GM19468 (cell line): ENCODE measurements at regions not wholly inside any gene's neighbourhood (a gene's known extent, or its start where the extent isn't known, plus 50 kb on each side); places are given as distances from the start of the nearest gene placed in this dataset.
"Not testable (repeated sequence)": the region's sequence is repeated elsewhere in the genome, so short reads cannot be mapped to it uniquely, and the experiment has no call there.

Source experiments
- ATAC-seq: cut with Tn5 transposase; IDR thresholded peaks from one replicate; pipeline ENCODE4 v1.9.1; 2021; ENCODE audit warnings: mild to moderate bottlenecking, moderate library complexity, moderate number of reproducible peaks; ENCODE audit not compliant: unreplicated experiment; ENCODE audit errors: extremely low read depth

DNA sequence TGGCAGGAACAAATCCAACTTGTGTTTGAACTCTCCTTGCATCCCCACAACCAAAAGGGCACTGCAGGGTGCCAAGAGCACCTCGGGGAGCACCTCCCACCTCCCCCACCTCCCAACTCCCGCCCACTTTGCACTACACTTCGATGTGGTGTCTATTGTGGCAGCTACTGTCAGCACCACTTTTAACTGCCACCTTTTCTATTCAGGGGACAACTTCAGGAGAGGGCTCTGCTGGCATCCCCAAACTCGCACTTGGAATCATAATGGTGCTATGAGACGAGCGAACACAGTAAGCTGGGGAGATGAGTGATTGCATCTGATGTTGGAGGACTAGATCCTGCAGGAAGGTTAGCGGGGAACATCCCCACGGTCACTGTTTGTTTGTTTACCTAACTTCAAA is 238.2 kb upstream of the PROX1 start:
- ATAC-seq: no peak

DNA sequence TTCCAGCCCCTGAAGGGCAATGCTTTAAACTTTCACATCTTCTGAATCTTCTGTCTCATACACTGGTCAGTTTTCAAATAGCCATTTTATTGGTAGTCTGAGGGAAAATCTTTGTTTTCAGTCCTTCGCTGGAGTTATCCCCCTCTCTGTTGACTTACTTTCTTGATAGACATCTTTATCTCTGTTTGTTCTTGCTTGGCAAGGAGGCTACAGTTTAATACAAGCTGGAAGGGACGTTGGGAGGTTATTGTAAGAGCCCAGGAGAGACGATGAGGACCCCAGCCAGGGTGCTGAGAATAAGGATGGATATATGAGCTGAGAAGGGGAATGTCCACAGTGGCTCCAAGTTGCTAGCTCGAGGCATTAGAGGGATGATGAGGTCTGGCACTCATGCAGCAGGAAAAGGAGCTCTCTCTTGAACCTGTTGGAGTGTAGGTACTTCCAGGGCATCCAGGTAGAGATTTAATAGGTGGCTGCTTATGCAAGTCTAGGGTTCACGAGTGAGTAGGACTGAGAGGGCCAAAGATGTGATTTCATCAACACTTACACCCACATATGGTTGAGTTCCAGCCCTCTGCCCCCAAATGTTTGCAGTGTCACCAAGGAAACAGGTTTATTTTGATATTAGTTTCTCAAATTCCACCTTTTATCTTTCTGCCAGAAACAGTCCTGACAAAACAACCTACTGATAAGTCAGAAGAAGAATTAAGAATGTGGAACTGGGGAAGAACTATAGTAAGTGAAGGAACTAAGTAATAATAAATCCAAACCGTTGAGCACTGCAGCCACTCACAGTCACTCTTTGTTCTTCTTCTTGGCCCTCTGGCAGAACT is 237.3 kb upstream of the PROX1 start:
- ATAC-seq: no peak

DNA sequence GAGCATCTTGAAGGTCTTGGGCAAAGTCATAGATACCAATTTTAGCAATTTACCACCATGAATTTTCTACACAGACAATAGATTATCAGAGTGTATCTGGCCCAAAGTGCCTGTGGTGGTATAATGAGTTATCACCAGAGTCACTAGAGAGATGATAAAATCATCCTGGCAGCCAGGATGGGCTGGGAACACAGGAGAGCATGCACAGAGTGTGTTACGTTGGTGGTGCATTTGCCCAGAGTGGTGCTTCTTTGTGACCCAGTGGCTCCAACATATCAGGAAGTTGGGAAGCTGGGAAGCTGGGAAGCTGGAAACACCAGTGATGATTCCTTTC is 236.7 kb upstream of the PROX1 start:
- ATAC-seq: no peak

DNA sequence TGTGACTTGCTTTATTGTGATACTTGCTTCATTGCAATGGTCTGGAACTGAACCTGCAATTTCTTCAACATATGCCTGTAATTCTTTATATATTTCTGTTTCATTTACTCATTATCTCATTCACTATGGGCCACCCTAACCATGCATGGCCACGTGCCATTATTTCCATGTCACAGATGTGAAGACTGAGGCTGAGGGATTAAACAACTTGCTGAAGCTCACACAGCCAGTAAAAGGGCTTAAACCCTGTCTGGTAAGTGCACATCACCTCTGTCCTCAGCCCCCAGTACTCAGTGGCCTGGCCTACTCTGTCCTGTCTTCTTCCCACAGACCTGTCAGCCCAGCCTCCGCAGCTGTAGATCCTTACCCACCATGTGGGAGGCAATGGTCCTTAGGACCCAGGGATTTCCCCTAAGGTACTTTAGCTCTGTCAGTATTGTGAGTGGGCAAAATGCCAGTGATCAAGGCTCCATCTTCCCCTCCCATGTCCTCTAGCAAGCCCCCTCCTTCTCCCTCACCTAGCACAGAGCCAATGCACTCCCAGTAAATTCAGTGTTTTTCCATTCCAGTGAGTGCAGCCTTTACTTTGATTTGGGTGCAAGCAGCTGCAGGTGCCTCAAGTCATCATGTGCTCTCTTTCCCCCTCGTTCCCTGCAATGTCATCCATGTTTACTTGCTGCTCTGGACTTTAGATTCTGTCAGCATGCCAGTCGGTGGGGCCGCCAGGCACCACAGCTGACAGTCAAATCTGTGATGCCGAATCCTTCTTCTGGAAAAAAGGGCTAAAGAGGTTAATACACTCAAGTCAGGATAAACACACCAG is 228.2 kb upstream of the PROX1 start:
- ATAC-seq: no peak

DNA sequence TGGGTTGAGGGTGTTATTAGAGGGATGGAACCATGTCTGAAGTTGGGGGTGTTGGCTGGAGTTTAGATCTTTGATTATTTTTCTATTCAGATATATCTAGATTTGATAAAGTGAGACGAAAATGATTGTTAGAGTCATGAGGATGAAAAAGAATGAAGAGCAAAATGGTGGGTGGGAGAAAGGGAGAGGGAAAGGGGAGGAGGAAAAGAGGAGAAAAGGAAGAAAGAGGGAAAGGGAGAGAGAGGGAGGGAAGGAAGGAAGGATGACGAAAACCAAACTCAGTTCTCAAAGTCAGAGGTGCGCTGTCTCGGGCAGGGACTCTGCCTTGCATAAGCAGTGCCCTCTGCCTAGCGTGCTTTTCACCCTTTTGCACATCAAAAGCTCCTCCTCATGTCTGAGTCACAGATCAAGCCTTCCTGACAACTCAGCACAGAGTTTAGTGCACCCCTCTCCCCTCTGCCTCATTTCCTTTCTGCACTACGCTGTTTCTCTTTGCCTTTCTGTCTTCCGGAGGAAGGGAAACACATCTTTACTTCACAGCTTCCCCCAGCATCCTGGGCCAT is 225.8 kb upstream of the PROX1 start:
- no peak for ATAC-seq

DNA sequence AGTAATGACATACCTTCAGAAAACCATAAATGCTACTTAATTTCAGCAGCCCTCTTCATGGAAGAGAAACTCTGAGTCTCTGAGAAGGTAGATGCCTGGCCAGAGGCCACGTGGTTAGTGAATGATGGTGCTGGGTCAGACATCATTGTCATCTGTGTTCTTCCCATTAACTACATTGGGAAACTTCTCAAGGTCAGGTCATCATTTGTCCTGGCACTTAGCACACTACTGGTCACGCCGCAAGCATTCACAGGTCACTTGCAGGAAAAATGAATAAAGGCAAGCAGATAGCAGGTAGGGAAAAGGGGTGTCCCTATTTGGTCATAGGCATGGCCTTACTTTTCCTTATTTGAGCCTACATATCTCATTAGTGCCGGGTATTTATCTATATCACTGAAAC is 220.1 kb upstream of the PROX1 start:
- ATAC-seq: no peak

DNA sequence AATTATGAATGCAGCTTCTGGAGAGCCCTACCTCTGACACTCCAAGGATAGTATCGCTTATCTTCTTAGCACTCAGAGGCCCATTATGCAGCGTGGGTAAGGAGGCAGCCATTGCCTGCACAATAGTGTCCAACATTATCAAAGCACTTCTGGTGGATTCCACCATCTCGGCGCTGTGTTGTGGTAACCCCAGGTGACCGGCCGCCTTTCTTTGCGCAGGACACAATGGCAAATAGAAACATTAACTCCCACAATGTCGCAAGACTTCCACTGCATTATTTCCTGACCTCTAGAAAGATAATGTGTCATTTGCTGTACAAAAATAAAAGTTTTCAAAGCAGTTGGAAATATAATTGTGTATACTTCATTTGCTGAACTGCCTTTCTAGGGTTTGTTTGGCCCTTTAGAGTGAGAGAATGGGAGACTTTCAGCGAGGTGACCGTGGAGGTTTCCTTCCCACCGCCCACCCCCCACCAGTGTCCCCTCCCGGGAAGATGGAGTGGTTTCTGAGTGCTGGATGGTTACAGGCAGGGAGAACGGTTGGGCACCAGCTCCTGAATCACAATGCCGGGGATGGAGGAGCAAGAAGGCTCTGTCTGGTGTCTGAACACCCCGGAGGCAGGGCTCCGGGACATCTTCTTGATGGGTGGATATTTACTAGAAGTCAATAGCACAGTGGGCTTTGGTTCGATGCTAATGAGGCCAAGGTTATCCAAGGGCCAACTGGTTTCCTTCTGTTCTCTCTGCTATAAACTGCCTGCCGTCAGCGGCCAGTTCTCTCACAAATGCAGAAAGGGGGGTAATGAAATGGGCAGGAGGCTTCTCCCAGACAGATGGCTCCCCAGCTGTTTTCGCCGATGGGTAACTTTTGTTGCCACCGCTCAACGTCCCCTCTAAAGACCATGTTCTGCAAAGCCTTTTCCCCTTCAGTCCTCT is 215.4 kb upstream of the PROX1 start:
- no peak for ATAC-seq

DNA sequence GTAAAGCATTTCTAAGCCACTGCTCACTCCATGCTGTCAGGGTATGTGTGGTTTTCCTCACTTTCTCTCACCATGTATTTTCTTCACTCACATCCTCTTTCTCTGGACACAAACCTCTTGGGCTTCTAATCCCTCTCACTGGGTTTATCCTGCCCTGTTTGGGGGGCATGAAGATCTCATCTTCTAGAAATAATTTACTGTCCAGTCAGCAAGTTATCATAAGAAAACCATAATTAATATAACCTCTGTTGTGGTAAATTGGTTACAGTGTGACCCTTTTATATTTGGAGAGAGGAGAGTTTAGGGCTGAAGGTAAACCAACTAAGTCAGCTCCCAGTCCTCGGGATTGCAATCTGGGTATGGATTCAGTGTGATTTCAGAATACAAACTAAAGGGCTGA is 213.8 kb upstream of the PROX1 start:
- no peak for ATAC-seq

DNA sequence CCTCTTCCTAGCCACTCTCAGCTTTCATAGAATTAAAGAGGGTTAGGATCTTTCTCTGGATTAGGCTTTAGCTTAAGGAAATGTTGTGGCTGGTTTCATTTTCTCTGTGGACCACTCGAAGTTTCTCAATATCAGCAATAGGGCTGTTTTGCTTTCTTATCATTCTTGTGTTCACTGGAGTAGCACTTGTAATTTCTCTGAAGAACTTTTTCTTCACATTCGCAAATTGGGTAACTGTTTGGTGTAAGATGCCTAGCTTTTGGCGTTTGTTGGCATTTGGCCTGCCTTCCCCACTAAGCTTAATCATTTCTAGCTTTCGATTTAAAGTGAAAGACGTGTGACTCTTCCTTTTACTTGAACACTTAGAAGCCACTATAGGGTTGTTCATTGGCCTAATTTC is 210.8 kb upstream of the PROX1 start:
- no peak for ATAC-seq

DNA sequence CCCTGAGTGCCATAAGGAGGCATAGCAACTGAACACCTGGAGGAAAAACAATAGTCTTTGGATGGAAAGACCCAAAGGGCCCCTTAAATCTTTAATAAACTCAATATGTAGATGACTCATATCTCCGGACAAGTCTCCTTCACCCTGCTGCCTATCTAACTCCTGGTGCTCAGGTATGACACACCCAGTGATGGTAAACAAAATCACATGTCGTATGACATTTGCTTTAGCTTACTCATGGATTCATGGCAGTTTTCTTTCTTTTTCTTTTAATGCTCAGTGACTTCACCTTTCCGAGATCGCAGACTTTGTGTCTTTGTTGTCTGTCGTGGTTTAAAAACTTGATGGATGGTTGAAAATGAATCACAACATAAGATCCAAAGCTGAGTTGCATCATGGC is 208.5 kb upstream of the PROX1 start:
- ATAC-seq: no peak

DNA sequence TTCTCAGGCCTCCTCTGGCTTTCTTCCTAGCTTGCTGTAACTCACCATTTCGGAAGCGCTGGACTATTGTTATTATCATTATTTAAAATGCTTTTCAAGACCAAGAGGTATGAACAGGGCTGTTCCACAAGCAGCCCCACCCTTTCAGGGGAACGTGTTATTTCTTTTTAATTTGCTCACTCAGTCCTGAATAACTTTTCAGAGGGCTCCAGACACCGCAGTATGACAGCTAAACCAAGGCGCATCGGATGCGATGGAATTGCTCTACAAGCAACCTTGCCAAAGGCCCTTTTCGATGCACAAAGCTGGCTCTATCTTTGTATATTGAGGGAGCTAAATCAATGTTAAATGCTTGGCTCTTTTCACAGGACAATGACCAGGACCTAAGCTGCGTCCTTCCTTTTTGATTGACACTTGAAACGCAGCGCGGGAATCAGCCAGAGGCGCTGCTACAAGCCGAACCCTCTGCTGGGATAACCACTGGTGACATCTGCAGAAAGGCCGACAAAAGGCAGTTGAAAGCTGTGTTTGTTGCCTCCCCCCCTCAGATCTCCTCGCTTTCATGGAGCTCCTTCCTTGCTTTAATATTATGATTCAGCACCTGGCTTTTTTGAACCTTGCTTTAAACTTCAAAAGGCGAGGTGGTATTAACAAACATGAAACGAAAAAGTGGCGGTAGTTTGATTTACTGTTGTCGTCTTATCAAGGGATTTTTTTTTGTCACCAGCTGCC is 204.7 kb upstream of the PROX1 start:
- ATAC-seq: no peak

DNA sequence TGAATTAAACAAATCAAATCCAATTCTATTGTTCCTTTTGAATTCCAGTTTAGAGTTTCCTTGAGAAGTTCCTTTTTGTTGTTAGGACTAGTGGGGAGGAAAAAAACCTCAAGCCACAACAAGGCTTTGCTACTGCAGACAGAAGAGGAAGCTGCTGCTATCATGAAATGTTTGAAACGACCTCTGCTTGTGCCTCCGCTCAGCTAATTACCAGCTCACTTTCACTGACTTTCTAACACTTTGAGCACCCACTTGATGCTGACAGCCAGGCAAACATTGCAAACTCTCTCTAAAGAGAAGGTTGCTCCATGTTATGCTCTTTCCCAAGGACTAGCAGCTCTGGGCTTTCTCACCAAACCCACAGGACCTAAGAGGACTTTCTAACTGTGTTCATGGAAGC is 203.9 kb upstream of the PROX1 start:
- ATAC-seq: no peak

DNA sequence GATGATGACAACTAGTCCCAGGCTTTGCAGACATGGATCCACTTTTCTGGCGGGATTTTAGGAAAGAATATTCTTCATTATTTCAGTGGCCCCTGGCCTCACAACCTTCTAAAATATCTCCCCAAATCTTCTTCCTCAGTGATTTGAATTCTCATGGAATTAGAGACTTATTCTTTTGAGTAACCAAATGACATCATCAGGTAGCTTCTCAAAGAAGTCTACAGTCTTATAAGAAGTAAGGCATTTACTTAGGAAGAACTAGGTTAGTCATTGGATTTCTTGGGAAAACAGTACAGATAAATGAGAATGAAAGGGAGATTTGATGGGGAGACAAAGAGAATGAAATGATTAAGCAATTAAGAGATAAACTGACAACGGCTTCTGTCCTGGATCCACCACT is 201.1 kb upstream of the PROX1 start:
- no peak for ATAC-seq

DNA sequence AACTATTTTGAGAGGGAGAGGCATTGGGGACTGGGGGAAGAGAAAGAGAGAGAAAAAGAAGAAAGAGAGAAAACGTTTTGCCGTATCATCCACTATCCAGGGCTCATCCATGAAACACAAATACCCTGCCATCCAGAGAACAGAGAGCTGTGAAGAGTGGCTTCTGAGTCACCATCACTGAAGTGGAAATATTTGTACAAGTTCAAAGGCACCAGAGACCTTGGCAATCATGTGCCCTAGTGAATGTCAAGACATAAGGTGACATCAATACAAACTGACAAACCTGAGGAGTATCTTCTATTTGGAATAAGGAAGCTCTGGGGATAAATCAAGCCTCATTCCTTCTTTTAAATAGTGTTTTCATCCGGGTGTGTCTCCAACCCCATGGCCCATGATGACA is 197.2 kb upstream of the PROX1 start:
- no peak for ATAC-seq

DNA sequence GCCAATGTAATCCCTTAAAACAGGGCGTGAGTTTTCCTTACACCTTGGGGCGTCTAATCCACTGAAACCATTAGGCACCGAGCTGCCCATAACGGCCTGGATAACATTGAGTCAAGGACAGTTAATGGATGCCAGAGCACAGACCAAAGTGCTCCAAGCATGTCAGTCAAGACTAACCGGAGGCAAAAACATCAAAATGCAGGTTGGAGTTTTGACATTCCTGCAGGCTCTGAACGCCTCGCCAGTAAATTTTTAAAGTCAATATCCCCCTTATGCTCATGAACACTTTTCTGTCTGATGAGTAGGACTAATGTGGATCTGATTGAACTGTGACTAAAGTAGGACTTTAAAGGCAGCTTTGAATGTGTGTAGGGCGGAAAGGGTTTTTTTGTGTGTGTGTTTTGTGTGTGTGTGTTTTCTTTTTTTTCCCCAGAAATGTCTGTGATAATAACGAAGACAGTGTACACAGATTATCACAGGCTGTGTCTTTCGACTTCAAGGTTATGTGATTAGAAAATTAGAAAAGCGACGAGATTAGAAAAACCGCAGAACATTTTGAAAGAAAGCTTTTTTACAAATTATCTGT is 194.2 kb upstream of the PROX1 start:
- no peak for ATAC-seq

DNA sequence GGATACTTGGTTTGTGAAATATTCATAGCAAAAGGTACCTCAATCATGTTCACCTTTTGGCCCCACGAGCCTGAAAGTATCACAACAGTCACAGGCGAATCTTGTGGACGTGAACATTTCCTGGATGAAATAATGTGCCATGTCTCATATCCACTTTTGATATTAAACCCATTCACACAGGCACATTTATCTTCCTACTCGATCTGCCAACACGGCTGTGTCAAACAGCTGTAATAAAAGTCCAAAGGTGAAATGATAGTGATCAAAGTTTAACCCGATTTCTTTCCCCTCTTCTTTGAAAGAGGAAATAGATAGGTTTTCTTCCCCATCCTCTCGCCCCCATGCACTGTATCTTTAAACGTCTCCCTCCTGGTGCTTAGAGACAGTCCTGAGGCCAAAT is 191.2 kb upstream of the PROX1 start:
- no peak for ATAC-seq

DNA sequence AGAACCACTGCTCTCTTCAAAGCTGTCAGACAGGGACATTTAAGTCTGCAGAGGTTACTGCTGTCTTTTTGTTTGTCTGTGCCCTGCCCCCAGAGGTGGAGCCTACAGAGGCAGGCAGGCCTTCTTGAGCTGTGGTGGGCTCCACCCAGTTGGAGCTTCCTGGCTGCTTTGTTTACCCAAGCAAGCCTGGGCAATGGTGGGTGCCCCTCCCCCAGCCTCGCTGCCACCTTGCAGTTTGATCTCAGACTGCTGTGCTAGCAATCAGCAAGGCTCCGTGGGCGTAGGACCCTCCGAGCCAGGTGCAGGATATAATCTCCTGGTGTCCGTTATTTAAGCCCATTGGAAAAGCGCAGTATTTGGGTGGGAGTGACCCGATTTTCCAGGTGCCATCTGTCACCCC is 179.5 kb upstream of the PROX1 start:
- not testable (repeated sequence) for ATAC-seq

DNA sequence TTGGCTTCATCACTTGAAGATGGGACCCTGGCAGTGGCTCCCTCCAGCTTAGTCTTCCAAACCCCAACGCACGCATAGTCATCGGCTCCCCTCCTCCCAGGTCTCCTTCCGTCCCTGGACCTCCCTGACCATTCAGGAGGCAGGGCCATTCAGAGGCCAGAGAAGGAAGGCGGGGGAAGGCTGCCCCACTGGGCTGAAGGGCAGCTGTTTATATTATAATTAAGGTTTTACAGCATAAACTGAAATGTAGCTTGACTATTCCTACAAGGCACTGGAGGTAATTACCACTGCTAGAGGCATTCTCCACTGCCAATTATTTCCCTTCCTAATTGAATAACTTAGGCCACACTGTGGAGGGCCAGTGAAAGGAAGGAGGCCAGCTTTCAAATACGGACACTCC is 170.6 kb upstream of the PROX1 start:
- ATAC-seq: no peak

DNA sequence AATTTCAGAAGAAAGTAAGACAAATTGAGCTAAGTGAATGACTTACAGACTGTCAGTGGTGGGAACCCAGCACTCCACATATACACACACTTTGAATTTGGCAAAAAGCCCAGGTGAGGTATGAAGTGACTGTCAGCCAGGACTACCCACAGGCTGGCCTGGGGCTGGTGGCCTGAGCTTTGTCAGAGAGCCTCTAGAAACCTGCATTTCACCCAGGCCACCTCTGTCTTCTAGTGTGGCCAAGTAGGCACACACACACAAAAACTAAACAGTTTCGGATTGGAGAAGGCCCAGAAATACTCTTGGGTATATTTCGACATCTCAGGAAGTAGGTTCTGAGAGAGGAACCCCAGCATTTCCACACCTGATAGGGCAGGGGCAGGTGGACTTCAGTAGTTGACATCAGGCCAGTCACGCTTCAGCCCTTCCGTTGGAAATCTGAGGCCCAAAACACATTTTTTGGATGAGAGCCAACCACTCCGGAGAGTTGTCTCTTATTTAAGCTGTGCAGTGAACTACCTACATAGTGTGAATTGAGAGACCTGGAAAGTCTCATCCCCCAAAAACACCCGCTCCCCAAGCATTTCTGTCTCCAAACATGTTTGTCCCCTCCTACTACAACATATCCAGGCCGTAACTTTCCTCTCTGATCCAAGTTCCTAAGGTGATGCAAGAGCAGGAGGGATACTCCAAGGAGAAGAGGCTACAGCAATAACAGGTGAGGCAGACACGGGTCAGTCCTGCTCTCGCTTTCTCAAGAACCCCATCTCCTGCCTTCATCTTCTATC is 167.2 kb upstream of the PROX1 start:
- ATAC-seq: no peak
